ENCODE measurements at regions not wholly inside any gene's neighbourhood (a gene's known extent, or its start where the extent isn't known, plus 50 kb on each side); places are given as distances from the start of the nearest gene placed in this dataset.

- peaks cover 3% of the 10 kb centered on the region; the same call in 1 of the 2 replicates for H3K4me1 ChIP-seq (ENCODE audit: insufficient read depth)
- Mint-ChIP-seq H3K27me3 (ENCODE audit: insufficient read depth, low read depth, poor library complexity) (no peaks in the 10 kb centered on the region), H3K4me3 (no peak overlapping the region), H3K27ac (no peak overlapping the region), H3K4me1 (peaks cover 7% of the 10 kb centered on the region), H3K36me3 (ENCODE audit: low read depth) (peaks cover 22% of the 10 kb centered on the region), H3K9me3 (peaks cover 25% of the 10 kb centered on the region)
- peaks cover 20% of the 10 kb centered on the region for H3K36me3 ChIP-seq (ENCODE audit: insufficient read depth)
- ATAC-seq (no peak), DNase-seq (ENCODE audit: low spot score) (no peak)
- H3F3A ChIP-seq (replicated peaks; ENCODE audit: low read depth) = no peaks in the 10 kb centered on the region
- H3K27ac ChIP-seq (ENCODE audit: low read depth) = no peak overlapping the region
- no peak overlapping the region for H3K4me3 ChIP-seq
- no peak overlapping the region for H3K4me2 ChIP-seq
- no peak for TF ChIP-seq REST (IDR thresholded peaks at IDR 0.05; ENCODE audit: unreplicated experiment)
- no peak for TF ChIP-seq ZNF331 (CRISPR knock-in tag; IDR thresholded peaks at IDR 0.05; ENCODE audit: low read depth)
- no peak for TF ChIP-seq ZNF462 (CRISPR knock-in tag; IDR thresholded peaks at IDR 0.05)
- no peak for TF ChIP-seq CTCF (conservative IDR thresholded peaks at IDR 0.05; ENCODE audit: low read depth in 2 of 2)
- no peak for TF ChIP-seq ZNF114 (CRISPR knock-in tag; IDR thresholded peaks at IDR 0.05)
- TF ChIP-seq POLR2AphosphoS5 (IDR thresholded peaks at IDR 0.05; ENCODE audit: low read depth) = no peak
- TF ChIP-seq EZH2 (IDR thresholded peaks at IDR 0.05; ENCODE audit: low read depth, unreplicated experiment) = no peak
- no peak for TF ChIP-seq EZH2phosphoT487 (IDR thresholded peaks at IDR 0.05; ENCODE audit: unreplicated experiment)
- TF ChIP-seq JUNB (IDR thresholded peaks at IDR 0.05; ENCODE audit: unreplicated experiment) = no peak
- no peak for TF ChIP-seq NANOG (IDR thresholded peaks at IDR 0.05; ENCODE audit: borderline replicate concordance)
- no peak for TF ChIP-seq STAT1 (IDR thresholded peaks at IDR 0.05; ENCODE audit: unreplicated experiment)
- no peak for TF ChIP-seq CREB1 (CRISPR knock-in tag; IDR thresholded peaks at IDR 0.05; ENCODE audit: low read depth)
- TF ChIP-seq ETS1 (IDR thresholded peaks at IDR 0.05) = no peak
- no peaks in the 10 kb centered on the region for H3K9me2 ChIP-seq (ENCODE audit: insufficient read depth)
- H3K79me2 ChIP-seq (replicated peaks; ENCODE audit: insufficient read depth) = no peaks in the 10 kb centered on the region
- no peaks in the 10 kb centered on the region for H3K27me3 ChIP-seq (ENCODE audit: insufficient read depth)
- H4K20me1 ChIP-seq (replicated peaks; ENCODE audit: insufficient read depth) = no peaks in the 10 kb centered on the region
- H2AFZ ChIP-seq = no peak overlapping the region
These were observed 1319.2 kb upstream of the SLC10A2 start for GRCh38 chr13:104385404-104385803.

All from GM23338 (cell line).